ENCODE measurements at regions not wholly inside any gene's neighbourhood (a gene's known extent, or its start where the extent isn't known, plus 50 kb on each side); places are given as distances from the start of the nearest gene placed in this dataset.

DNA sequence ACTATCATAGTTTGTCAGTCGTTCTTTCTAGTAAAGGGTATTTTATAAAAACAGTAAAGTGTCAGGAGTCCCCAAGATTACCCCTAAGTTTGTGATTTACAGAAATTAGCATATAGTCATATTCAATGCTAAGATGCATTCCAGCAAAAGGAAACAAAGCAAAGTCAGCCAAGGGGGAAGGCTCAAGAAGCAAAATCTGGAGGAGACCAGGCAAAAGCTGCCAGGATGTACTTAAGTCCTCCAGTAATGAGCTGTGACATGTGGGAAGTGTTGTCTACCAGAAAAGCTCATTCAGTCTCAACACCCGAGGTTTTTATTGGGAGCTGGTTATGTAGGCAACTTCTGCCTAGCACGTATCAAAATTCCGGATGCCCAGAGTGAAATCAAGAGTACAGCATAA lies 373.4 kb upstream of the TMPRSS15 start:
- Histone ChIP-seq H3K9me3 (ENCODE audit: control insufficient read depth, low read length) (no peaks in the 10 kb centered on the region), H3K36me3 (ENCODE audit: control insufficient read depth, insufficient read depth, low read length) (no peaks in the 10 kb centered on the region), H3K4me3 (ENCODE audit: low read depth, low read length) (no peak overlapping the region), H3K79me2 (no peaks in the 10 kb centered on the region), H3K27ac (no peak overlapping the region), H2AFZ (no peak overlapping the region), H3K4me1 (no peaks in the 10 kb centered on the region), H3K9ac (no peak overlapping the region), H3K27me3 (ENCODE audit: control insufficient read depth, insufficient read depth, low read length) (no peaks in the 10 kb centered on the region), H3K4me2 (ENCODE audit: low read length) (no peak overlapping the region)
- TF ChIP-seq, protein P1, sequence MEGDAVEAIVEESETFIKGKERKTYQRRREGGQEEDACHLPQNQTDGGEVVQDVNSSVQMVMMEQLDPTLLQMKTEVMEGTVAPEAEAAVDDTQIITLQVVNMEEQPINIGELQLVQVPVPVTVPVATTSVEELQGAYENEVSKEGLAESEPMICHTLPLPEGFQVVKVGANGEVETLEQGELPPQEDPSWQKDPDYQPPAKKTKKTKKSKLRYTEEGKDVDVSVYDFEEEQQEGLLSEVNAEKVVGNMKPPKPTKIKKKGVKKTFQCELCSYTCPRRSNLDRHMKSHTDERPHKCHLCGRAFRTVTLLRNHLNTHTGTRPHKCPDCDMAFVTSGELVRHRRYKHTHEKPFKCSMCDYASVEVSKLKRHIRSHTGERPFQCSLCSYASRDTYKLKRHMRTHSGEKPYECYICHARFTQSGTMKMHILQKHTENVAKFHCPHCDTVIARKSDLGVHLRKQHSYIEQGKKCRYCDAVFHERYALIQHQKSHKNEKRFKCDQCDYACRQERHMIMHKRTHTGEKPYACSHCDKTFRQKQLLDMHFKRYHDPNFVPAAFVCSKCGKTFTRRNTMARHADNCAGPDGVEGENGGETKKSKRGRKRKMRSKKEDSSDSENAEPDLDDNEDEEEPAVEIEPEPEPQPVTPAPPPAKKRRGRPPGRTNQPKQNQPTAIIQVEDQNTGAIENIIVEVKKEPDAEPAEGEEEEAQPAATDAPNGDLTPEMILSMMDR (IDR thresholded peaks at IDR 0.05), result no peak

DNA sequence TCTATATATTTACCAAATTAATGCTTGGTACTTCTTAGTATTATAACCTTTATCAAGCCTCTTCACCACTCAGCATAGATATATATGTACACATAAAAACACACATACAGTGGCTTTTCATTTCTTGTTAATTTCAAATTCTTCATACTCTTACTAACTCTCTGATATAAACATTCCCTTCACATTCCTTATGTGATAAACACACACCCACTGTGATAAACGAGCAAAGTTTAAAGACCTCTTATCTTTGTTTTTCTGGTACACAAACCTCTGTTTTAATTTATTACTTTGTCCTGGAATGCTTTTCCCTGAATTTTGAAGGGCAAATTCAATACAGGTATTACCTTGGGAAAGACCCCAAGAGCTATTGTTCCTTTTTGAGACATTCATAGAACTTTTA lies 379.1 kb upstream of the TMPRSS15 start:
- TF ChIP-seq, protein P1 (IDR thresholded peaks at IDR 0.05), result no peak
- no peak overlapping the region for H3K27ac ChIP-seq
- H3K9ac ChIP-seq, result no peak overlapping the region
- H3K27me3 ChIP-seq (ENCODE audit: control insufficient read depth, insufficient read depth, low read length), result no peaks in the 10 kb centered on the region
- no peaks in the 10 kb centered on the region for H3K79me2 ChIP-seq
- no peak overlapping the region for H3K4me3 ChIP-seq (ENCODE audit: low read depth, low read length)
- H2AFZ ChIP-seq, result no peak overlapping the region
- no peaks in the 10 kb centered on the region for H3K36me3 ChIP-seq (ENCODE audit: control insufficient read depth, insufficient read depth, low read length)
- no peaks in the 10 kb centered on the region for H3K9me3 ChIP-seq (ENCODE audit: control insufficient read depth, low read length)
- H3K4me1 ChIP-seq, result no peaks in the 10 kb centered on the region
- H3K4me2 ChIP-seq (ENCODE audit: low read length), result no peak overlapping the region

DNA sequence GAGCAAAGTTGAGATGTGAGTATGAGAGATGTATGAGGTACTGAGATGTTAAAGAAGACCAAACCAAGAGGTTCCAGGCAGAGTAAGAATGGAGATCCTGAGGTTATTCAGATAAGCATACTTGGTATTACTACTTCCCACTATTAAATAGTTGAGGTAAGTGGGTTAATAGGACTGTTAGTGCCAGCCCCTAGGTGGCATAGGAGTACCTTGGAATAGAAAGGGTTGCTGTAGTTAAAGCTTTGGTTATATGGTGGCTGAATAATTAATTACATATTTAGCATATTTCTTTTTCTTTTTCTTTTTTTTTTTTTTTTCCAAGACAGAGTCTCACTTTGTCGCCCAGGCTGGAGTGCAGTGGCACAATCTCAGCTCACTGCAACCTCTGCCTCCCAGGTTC lies 397.9 kb upstream of the TMPRSS15 start:
- Histone ChIP-seq H2AFZ (no peak overlapping the region), H3K27me3 (ENCODE audit: control insufficient read depth, insufficient read depth, low read length) (no peaks in the 10 kb centered on the region), H3K9ac (no peak overlapping the region), H3K79me2 (no peaks in the 10 kb centered on the region), H3K4me3 (ENCODE audit: low read depth, low read length) (no peak overlapping the region), H3K36me3 (ENCODE audit: control insufficient read depth, insufficient read depth, low read length) (no peaks in the 10 kb centered on the region), H3K4me1 (no peaks in the 10 kb centered on the region), H3K4me2 (ENCODE audit: low read length) (no peak overlapping the region), H3K9me3 (ENCODE audit: control insufficient read depth, low read length) (no peaks in the 10 kb centered on the region), H3K27ac (no peak overlapping the region)
- TF ChIP-seq, protein P1 (IDR thresholded peaks at IDR 0.05), result no peak

DNA sequence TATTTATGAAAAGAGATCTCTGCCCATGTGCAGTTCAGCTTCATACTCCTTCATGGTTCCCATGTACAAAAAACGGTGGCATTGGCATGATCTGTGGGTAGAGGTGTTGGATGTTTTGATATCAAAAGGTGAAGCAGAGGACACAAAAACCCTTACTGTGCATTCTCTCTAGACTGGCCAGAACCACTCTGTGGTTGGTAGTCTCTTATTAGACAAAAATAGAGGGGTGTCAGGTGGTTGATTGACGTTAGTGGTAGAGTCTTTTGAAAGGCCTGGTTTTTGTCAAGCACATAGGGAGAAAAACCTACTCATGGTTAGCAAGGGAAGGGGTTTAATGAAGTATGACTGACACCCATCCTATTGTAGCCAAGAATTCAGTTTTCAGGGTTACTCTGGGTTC lies 400.0 kb upstream of the TMPRSS15 start:
- H3K4me3 ChIP-seq (ENCODE audit: low read depth, low read length), result no peak overlapping the region
- no peaks in the 10 kb centered on the region for H3K9me3 ChIP-seq (ENCODE audit: control insufficient read depth, low read length)
- no peaks in the 10 kb centered on the region for H3K36me3 ChIP-seq (ENCODE audit: control insufficient read depth, insufficient read depth, low read length)
- H3K9ac ChIP-seq, result no peak overlapping the region
- no peak overlapping the region for H3K27ac ChIP-seq
- no peaks in the 10 kb centered on the region for H3K79me2 ChIP-seq
- no peak overlapping the region for H2AFZ ChIP-seq
- TF ChIP-seq, protein P1 (IDR thresholded peaks at IDR 0.05), result no peak
- no peaks in the 10 kb centered on the region for H3K4me1 ChIP-seq
- no peak overlapping the region for H3K4me2 ChIP-seq (ENCODE audit: low read length)
- H3K27me3 ChIP-seq (ENCODE audit: control insufficient read depth, insufficient read depth, low read length), result no peaks in the 10 kb centered on the region

GRCh38 chr21:18810136-18810535 lies 406.6 kb upstream of the TMPRSS15 start:
- H3K27ac ChIP-seq, result no peak overlapping the region
- no peaks in the 10 kb centered on the region for H3K36me3 ChIP-seq (ENCODE audit: control insufficient read depth, insufficient read depth, low read length)
- no peaks in the 10 kb centered on the region for H3K27me3 ChIP-seq (ENCODE audit: control insufficient read depth, insufficient read depth, low read length)
- H3K9me3 ChIP-seq (ENCODE audit: control insufficient read depth, low read length), result no peaks in the 10 kb centered on the region
- TF ChIP-seq, protein P1 (IDR thresholded peaks at IDR 0.05), result no peak
- no peaks in the 10 kb centered on the region for H3K4me1 ChIP-seq
- H3K9ac ChIP-seq, result no peak overlapping the region
- H3K4me2 ChIP-seq (ENCODE audit: low read length), result no peak overlapping the region
- no peak overlapping the region for H3K4me3 ChIP-seq (ENCODE audit: low read depth, low read length)
- no peaks in the 10 kb centered on the region for H3K79me2 ChIP-seq
- no peak overlapping the region for H2AFZ ChIP-seq
